Activated T-cell treated with anti-CD3 and anti-CD28 coated beads, Interleukin-2, amount 50 U/mL, for 24 hours (primary cell): ENCODE measurements at regions not wholly inside any gene's neighbourhood (a gene's known extent, or its start where the extent isn't known, plus 50 kb on each side); places are given as distances from the start of the nearest gene placed in this dataset.

Experiments used
- DNase-seq: peaks from one replicate; pipeline ENCODE4 v3.0.0-alpha.2; 2020
- H3K27ac Mint-ChIP-seq: 2 replicates; pipeline ENCODE4 v1.8.0; 2020; ENCODE audit warnings: mild to moderate bottlenecking, mixed read lengths
- H3K27me3 Mint-ChIP-seq: 2 replicates; pipeline ENCODE4 v1.8.0; 2020; ENCODE audit warnings: mixed read lengths
- H3K36me3 Mint-ChIP-seq: 2 replicates; pipeline ENCODE4 v1.8.0; 2020; ENCODE audit warnings: low read depth, mixed read lengths
- H3K4me1 Mint-ChIP-seq: 2 replicates; pipeline ENCODE4 v1.8.0; 2020; ENCODE audit warnings: low read depth, mixed read lengths
- H3K4me3 Mint-ChIP-seq: 2 replicates; pipeline ENCODE4 v1.8.0; 2020; ENCODE audit warnings: mild to moderate bottlenecking, moderate library complexity, mixed read lengths
- H3K9me3 Mint-ChIP-seq: 2 replicates; pipeline ENCODE4 v1.8.0; 2020; ENCODE audit warnings: mixed read lengths

DNA sequence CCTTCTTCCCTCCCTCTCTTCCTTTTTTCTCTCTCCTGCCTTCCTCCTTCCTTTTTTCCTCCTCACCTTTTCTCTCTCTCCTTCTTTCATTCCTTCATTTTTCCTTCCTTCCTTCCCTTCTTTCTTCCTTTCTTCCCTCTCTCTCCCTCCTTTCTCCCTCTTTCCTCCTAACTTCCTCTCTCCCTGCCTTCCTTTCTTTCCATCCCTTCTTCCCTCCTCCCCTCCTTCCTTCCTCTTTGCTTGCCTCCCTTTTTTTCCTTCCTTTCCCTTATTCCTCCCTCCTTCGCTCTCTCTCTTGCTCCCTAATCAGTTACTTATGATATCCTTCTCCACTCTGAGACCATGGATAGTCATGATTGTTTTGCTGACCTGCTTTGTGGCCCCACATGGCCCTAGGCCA, 56.7 kb upstream of the PUDP start:
- Mint-ChIP-seq H3K27me3 (no peaks in the 10 kb centered on the region), H3K4me1 (peaks cover 6% of the 10 kb centered on the region), H3K27ac (no peak overlapping the region), H3K36me3 (no peaks in the 10 kb centered on the region), H3K4me3 (no peak overlapping the region), H3K9me3 (no peaks in the 10 kb centered on the region)
- no peak for DNase-seq

- DNase-seq: no peak
- Mint-ChIP-seq H3K27me3 (no peaks in the 10 kb centered on the region), H3K4me1 (peaks cover 6% of the 10 kb centered on the region), H3K9me3 (no peaks in the 10 kb centered on the region), H3K27ac (no peak overlapping the region), H3K36me3 (no peaks in the 10 kb centered on the region), H3K4me3 (no peak overlapping the region)
Observed at GRCh38 chrX:7202206-7202605, 54.3 kb upstream of the PUDP start.

DNA sequence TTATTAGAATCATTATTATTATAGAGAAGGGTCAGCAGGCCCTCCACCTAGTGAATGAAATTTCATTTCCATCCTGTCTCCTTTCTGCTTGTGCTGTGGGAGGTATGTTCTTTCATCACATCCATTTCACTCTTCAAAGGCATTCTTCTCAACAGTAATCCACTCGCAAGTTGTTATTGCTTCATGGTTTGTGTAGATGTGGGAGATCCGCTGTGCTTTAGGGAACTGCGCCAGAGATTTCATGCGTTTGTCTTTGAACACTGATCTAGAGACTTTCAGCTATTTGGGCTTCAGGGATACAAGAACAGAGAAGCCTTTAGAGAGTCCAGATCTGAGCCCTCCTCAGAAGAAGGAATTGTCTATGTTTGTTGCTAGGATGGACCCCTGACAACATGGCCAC, 53.5 kb upstream of the PUDP start:
- no peaks in the 10 kb centered on the region for H3K9me3 Mint-ChIP-seq
- no peak overlapping the region for H3K4me3 Mint-ChIP-seq
- H3K4me1 Mint-ChIP-seq: peaks cover 6% of the 10 kb centered on the region
- H3K27me3 Mint-ChIP-seq: no peaks in the 10 kb centered on the region
- no peaks in the 10 kb centered on the region for H3K36me3 Mint-ChIP-seq
- no peak overlapping the region for H3K27ac Mint-ChIP-seq
- DNase-seq: no peak

GRCh38 chrX:7198499-7198898, 50.5 kb upstream of the PUDP start:
- Mint-ChIP-seq H3K36me3 (no peaks in the 10 kb centered on the region), H3K4me3 (no peak overlapping the region), H3K9me3 (no peaks in the 10 kb centered on the region), H3K4me1 (no peaks in the 10 kb centered on the region), H3K27me3 (no peaks in the 10 kb centered on the region), H3K27ac (no peak overlapping the region)
- no peak for DNase-seq
